OCI-LY1 (cell line): ENCODE measurements at regions not wholly inside any gene's neighbourhood (a gene's known extent, or its start where the extent isn't known, plus 50 kb on each side); places are given as distances from the start of the nearest gene placed in this dataset.

Source experiments
- H2AFZ ChIP-seq: fragments of 200-600 bp; sonication (generic), shearing (Covaris generic); 2 replicates; pipeline ENCODE4 v1.6.0; 2014; ENCODE audit warnings: antibody characterized with exemption, mild to moderate bottlenecking, low read length
- H3F3A ChIP-seq: fragments of 200-600 bp; sonication (generic), shearing (Covaris generic); 2 replicates; pipeline ENCODE4 v1.6.0; 2014; ENCODE audit warnings: mild to moderate bottlenecking, antibody characterized with exemption, low read length, moderate library complexity; ENCODE audit not compliant: insufficient read depth
- H3K27ac ChIP-seq: fragments of 200-600 bp; sonication (generic); 2 replicates; pipeline ENCODE4 v1.5.1; 2014; ENCODE audit warnings: low read length, mixed run types, mild to moderate bottlenecking, low read depth; ENCODE audit not compliant: poor library complexity, severe bottlenecking
- H3K27me3 ChIP-seq: fragments of 200-600 bp; sonication (generic); 2 replicates; pipeline ENCODE4 v1.6.0; 2014; ENCODE audit warnings: antibody characterized with exemption, mild to moderate bottlenecking, low read length, moderate library complexity; ENCODE audit not compliant: insufficient read depth
- H3K36me3 ChIP-seq: fragments of 200-600 bp; sonication (generic); 2 replicates; pipeline ENCODE4 v1.6.1; 2014; ENCODE audit warnings: mild to moderate bottlenecking, antibody characterized with exemption, low read length, moderate library complexity, mixed read lengths; ENCODE audit not compliant: insufficient read depth
- H3K4me1 ChIP-seq: fragments of 200-600 bp; sonication (generic); 2 replicates; pipeline ENCODE4 v1.5.1; 2014; ENCODE audit warnings: mild to moderate bottlenecking, low read length, moderate library complexity; ENCODE audit not compliant: insufficient read depth, severe bottlenecking
- H3K4me2 ChIP-seq: fragments of 200-600 bp; sonication (generic), shearing (Covaris generic); 2 replicates; pipeline ENCODE4 v1.6.1; 2014; ENCODE audit warnings: low read length
- H3K4me3 ChIP-seq: fragments of 200-600 bp; sonication (generic); 2 replicates; pipeline ENCODE4 v1.5.1; 2014; ENCODE audit warnings: low read length, low read depth, mild to moderate bottlenecking, mixed read lengths; ENCODE audit not compliant: poor library complexity, severe bottlenecking
- H3K79me2 ChIP-seq: fragments of 200-600 bp; shearing (Covaris generic); 2 replicates; pipeline ENCODE4 v1.6.1; 2016; ENCODE audit warnings: mixed run types, low read length, mixed read lengths; ENCODE audit not compliant: insufficient read depth
- H3K9ac ChIP-seq: fragments of 200-600 bp; sonication (generic), shearing (Covaris generic); 2 replicates; pipeline ENCODE4 v1.6.1; 2014; ENCODE audit warnings: mild to moderate bottlenecking, low read length, mixed read lengths
- H3K9me2 ChIP-seq: fragments of 200-600 bp; sonication (generic), shearing (Covaris generic); 2 replicates; pipeline ENCODE4 v1.6.1; 2014; ENCODE audit warnings: low read depth, mild to moderate bottlenecking, low read length, mixed read lengths
- H3K9me3 ChIP-seq: fragments of 200-600 bp; shearing (Covaris generic); 2 replicates; pipeline ENCODE4 v1.6.1; 2014; ENCODE audit warnings: low read length, mixed read lengths
- H4K20me1 ChIP-seq: fragments of 200-600 bp; sonication (generic), shearing (Covaris generic); 2 replicates; pipeline ENCODE4 v1.6.0; 2016; ENCODE audit warnings: mild to moderate bottlenecking, low read length; ENCODE audit not compliant: insufficient read depth
- EZH2 ChIP-seq: fragments of 200-600 bp; sonication (generic), shearing (Covaris generic); IDR thresholded peaks from 2 replicates; pipeline ENCODE4 v1.8.0; 2017; ENCODE audit warnings: borderline replicate concordance, mixed run types, mild to moderate bottlenecking, antibody characterized with exemption, low read length, moderate library complexity, mixed read lengths
- TF ChIP-seq, protein P1 (sequence below): fragments of 200-600 bp; sonication (generic), shearing (Covaris generic); IDR thresholded peaks from 2 replicates; pipeline ENCODE4 v1.5.1; 2017; ENCODE audit warnings: mild to moderate bottlenecking, antibody characterized with exemption, low read length, moderate library complexity, mixed read lengths

DNA sequence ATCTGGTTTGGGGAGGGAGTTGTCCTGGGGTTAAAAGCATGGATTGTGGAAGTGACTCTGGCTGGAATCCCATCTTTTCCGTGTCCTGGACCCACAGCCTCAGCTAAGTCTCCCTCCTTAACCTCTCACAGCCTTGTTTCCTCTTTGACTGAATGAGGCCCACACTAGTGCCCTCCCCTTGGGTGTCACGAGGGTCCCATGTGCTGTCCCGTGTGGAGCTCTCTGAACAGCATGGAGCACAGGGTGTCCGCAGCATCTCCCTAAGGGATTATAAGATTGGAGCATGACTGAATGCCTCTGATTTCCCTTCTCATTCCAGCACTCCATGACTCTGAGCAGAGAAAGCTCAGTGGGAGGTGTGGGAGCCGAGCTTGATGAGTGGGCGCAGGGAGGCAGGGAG, 182.5 kb downstream of the TEX29 start:
- H2AFZ ChIP-seq = no peak overlapping the region
- H3K27ac ChIP-seq = no peak overlapping the region
- H3K9me3 ChIP-seq = no peaks in the 10 kb centered on the region
- H3K4me1 ChIP-seq = no peaks in the 10 kb centered on the region
- TF ChIP-seq EZH2 = no peak
- TF ChIP-seq, protein P1, sequence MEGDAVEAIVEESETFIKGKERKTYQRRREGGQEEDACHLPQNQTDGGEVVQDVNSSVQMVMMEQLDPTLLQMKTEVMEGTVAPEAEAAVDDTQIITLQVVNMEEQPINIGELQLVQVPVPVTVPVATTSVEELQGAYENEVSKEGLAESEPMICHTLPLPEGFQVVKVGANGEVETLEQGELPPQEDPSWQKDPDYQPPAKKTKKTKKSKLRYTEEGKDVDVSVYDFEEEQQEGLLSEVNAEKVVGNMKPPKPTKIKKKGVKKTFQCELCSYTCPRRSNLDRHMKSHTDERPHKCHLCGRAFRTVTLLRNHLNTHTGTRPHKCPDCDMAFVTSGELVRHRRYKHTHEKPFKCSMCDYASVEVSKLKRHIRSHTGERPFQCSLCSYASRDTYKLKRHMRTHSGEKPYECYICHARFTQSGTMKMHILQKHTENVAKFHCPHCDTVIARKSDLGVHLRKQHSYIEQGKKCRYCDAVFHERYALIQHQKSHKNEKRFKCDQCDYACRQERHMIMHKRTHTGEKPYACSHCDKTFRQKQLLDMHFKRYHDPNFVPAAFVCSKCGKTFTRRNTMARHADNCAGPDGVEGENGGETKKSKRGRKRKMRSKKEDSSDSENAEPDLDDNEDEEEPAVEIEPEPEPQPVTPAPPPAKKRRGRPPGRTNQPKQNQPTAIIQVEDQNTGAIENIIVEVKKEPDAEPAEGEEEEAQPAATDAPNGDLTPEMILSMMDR = no peak
- no peaks in the 10 kb centered on the region for H3K79me2 ChIP-seq
- no peaks in the 10 kb centered on the region for H4K20me1 ChIP-seq
- H3F3A ChIP-seq = no peaks in the 10 kb centered on the region
- H3K27me3 ChIP-seq = peaks cover 5% of the 10 kb centered on the region; the same call in 1 of the 2 replicates
- H3K4me2 ChIP-seq = no peak overlapping the region
- H3K9me2 ChIP-seq = no peaks in the 10 kb centered on the region
- no peak overlapping the region for H3K4me3 ChIP-seq
- no peak overlapping the region for H3K9ac ChIP-seq
- no peaks in the 10 kb centered on the region for H3K36me3 ChIP-seq

GRCh38 chr13:111503376-111503775, 182.9 kb downstream of the TEX29 start:
- Histone ChIP-seq H3K27ac (no peak overlapping the region), H3K27me3 (peaks cover 5% of the 10 kb centered on the region; the same call in 1 of the 2 replicates), H3K36me3 (no peaks in the 10 kb centered on the region), H4K20me1 (no peaks in the 10 kb centered on the region), H3K4me3 (no peak overlapping the region), H3K4me2 (no peak overlapping the region), H3K79me2 (no peaks in the 10 kb centered on the region), H3K9me2 (no peaks in the 10 kb centered on the region), H3K9ac (no peak overlapping the region), H2AFZ (no peak overlapping the region), H3K4me1 (no peaks in the 10 kb centered on the region), H3F3A (no peaks in the 10 kb centered on the region), H3K9me3 (no peaks in the 10 kb centered on the region)
- TF ChIP-seq EZH2 = no peak
- TF ChIP-seq, protein P1 = no peak

DNA sequence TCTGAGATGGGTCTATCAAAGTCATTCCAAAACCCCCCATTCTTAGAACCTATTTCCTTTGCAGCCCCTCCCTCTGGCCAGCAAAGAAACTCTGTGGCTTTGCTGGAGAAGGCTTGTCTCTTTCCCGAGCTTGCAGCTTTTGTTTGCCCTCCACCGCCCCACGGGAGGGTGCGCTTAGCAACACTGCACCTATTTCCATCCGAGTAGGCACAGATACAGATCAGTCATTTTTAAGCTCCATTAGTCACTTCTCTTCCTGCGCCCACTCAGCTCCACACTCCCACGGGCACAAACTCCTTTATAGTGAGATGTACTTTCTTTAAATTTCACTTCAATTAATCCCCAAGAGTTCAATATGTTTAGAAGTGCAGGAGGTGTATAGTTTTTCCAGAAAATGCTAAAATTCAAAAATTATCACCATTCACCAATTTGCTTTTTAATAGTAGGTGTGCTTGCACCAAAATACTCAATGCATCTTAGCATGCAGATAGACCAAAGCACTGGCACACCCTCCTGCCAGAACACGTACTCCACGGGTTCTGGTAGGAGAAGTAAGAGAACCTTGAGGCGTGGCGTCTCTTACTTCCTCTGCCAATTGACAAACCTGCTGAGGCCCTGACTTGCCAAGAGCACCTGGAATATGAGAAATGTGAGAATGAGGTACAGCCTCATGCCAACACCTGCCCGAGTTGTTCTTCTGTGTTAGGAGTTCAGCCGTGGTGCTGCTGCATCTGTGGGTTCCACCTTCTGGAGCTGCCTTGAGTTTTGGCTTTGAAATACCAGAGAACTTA, 183.7 kb downstream of the TEX29 start:
- Histone ChIP-seq H3K9ac (no peak overlapping the region), H3F3A (no peaks in the 10 kb centered on the region), H3K4me1 (no peaks in the 10 kb centered on the region), H3K79me2 (no peaks in the 10 kb centered on the region), H4K20me1 (no peaks in the 10 kb centered on the region), H2AFZ (no peak overlapping the region), H3K4me2 (no peak overlapping the region), H3K27ac (no peak overlapping the region), H3K36me3 (no peaks in the 10 kb centered on the region), H3K9me3 (no peaks in the 10 kb centered on the region), H3K27me3 (peaks cover 5% of the 10 kb centered on the region; the same call in 1 of the 2 replicates), H3K9me2 (no peaks in the 10 kb centered on the region), H3K4me3 (no peak overlapping the region)
- no peak for TF ChIP-seq EZH2
- TF ChIP-seq, protein P1 = no peak
